Inflammatory macrophage (primary cell): ENCODE measurements at regions not wholly inside any gene's neighbourhood (a gene's known extent, or its start where the extent isn't known, plus 50 kb on each side); places are given as distances from the start of the nearest gene placed in this dataset.

Experiments used
- DNase-seq, 2 donors: peaks; one replicate each; pipeline ENCODE4 v3.0.0-alpha.2; 2020 to 2022

DNA sequence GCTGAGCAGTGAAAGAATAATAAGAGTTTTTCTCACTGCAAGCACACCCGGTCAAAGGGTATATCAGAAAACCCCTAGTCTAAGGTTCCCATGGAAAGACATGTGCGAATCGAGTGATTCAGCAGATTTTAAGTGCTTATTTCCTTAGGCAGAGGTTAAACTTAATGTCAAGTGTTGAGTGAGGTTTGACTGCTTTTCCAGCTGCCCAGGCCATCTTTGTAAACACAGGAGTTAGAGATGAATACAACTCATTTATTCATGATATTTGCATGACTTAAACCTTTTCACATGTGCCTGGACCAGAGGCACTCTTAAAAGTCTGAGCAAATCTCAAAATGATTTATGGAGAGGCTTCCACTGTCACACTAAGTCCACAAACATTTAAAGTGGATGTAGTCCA, 137.8 kb upstream of the RGMB start:
- no peak for DNase-seq

DNA sequence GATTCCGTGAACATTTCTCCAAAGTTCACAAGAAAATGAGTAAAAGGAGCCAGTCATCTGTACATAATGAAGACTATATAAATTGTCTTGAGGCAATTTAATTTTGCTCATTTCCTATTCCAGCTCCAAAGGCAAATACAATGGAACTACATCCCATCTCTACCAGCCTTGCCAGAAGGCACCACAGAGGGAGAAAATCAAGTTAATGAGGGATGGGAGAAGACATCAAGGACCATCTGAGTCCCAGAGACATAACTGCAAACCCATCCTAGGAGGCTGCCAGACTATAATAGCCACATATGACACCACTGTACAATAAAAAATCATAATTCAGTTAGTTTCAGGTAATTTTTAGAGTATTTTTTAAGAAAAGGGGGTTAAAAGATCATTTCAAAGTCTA, 136.3 kb upstream of the RGMB start:
- no peak for DNase-seq

DNA sequence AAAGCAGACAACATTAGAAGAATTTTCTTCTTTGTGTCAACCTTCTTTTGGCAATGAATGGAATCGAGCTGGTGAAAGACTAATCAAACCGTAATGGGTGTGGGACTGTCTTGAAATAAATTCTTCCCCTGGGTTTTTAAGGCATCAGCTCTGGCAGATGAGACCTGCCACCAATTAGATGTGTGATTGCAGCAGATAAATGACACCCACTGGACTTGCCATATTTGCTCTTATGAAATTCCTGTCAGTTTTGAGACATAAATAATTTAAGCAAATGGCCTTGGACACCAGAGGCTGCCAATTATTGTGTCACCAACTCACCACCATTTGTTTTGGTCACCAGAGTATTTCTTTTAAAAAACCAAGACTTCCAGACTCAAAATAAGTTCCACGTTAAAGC, 135.9 kb upstream of the RGMB start:
- DNase-seq, result no peak

DNA sequence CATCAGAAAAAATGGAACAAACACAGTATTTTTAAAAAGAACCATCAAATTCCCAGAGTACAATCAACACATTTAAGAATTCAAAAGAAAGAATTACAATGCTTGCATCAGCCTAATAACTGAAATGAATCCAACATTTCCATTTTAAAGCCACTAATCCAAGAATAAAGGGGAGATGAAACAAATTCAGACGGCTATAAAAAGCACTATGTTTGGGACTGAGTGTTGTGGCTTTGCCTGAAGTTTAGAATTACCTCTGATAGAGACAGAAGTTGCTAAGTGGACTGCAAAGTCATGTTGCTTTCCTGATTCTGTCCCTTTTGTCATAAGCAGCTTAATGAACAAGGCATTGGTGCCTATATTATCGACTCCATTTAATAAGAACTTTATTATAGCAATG, 135.4 kb upstream of the RGMB start:
- no peak for DNase-seq

DNA sequence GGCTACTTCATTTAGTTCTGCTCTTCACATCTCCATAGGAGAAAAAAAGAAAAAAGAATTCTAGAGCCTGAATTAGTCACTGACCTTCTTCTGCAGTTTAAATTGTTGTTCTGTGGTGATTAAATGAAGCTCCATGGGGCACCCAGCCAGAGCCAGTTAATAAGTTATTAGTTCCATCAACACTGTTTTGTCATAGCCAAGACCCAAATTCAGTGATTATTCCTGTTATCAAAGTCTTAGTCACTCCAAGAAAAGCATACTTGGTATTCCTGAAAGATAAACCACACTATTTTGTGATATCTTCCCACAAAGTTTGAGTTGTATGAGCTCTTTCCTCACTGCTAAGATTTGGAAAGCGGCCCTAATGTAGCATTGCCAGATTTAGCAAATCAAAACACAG, 134.8 kb upstream of the RGMB start:
- DNase-seq, result no peak

DNA sequence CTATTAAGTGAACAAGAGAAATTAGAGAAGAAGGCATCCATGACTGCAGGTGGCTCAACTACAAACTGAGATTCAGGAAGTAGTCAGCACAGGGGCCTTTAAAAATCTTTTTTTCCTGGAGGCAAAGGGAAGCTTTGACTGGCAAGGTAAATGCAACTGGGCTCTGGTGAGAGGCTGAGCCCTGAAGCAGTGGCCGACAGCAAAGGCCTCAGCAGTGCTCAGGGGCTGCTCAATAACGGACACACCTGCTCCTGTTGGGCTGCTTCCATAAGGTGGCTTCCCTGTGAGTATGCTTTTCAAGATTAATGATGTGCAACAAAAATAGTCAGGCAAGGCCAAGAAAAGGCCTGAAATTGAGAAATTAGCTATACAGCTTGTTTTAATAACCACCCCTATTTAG, 134.2 kb upstream of the RGMB start:
- DNase-seq, result no peak

DNA sequence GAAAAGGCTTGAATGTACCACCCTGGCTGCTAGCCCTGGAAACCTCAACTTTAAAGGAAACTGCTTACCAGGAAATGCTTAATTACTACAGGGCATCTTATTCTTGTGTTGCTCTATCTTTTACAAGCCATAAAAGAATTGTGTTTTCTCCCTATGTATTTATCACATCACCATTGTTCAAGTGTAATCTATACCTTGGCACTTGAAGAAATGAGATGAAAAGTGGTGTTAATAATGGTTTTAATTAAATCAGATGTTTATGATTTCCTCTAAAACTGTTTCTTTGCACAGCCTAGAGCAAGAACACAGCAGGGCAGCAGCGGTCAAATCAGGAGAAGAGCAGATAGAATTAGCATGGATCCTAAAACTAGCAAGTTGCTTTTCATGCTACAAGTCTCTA, 131.8 kb upstream of the RGMB start:
- no peak for DNase-seq

DNA sequence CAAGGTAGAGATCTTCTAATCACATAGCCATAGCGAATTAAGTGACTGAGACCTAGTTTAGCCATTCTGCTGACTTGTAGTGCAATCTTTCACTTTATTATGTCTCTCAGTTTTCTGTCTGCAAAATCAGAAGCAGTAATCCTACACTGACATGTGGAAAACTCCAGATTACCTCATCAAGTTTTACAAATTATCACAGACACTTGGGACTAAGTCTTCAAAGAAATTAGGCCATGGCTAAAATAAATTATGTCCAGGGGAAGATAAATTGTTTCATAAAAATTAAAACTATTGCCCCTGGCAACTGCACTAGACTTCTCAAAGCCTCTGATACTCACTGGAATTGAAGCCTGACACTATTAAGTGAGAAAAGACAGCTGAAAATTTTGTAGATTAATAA, 129.9 kb upstream of the RGMB start:
- no peak for DNase-seq

DNA sequence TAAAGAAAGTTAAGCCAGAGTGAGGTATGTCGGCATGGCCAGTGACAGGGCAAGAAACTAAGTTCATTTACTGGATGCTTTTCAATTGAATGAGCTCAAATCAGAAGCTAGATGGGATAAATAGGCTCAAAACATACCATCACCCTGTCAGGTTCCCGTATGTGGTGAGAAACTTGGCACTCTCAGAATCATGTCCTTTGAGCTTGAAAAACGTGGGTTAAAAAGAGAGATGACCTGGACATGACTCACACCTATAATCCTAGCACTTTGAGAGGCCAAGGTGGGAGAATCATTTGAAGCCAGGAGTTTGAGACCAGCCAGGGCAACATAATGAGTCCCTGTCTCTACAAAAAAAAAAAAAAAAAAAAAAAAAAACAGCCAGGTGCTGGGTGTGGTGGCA, 121.7 kb upstream of the RGMB start:
- no peak for DNase-seq

DNA sequence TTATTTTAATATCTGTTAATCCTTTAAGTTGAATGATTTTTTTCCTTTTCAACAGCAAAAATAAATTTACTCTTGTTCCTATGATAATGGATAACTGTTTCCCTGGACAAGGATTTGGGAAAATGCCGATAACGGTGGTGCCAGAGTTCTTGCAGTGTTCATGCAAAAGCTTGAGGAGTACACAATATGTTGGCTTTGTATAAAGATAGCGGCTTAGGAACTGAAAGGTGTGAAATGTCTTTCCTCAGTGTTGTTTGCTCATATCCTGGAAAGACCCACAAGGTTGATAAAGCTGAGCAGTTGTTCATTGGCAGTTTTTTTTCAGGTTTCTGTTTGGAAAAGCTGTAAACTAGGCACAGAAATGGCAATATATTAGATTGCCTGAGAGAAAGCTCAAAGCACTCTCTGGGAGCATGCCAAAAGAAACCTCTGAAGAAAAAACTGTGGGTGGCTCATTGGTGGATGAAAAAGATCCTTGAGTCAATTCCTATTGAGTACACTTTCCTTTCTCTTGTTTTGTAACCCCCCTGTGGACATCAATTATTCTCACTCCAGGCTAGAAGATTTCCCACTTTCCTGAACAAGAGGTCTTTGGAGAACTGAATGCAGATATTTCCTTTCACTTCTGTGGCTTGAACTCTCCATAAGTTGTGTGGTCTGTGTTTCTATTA, 117.2 kb upstream of the RGMB start:
- DNase-seq, result no peak

DNA sequence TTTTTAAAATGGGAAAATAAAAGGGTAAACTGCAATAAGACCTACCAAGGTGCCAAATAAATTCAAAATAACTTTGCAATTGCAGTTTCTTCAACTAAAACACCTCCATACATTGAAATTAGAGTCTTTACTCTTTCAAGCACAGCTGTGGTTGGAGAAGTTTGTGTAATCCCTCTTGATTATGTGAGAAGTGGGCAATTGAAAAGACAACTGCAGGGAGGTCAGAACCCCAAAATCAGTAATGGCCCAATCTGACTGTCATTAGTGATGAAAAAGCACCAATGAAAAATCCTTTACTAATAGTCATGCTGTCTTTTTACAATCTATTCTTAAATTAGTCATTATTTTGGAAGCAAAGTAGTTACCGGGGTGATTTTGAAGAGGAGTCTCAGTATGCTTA, 116.7 kb upstream of the RGMB start:
- DNase-seq, result no peak

DNA sequence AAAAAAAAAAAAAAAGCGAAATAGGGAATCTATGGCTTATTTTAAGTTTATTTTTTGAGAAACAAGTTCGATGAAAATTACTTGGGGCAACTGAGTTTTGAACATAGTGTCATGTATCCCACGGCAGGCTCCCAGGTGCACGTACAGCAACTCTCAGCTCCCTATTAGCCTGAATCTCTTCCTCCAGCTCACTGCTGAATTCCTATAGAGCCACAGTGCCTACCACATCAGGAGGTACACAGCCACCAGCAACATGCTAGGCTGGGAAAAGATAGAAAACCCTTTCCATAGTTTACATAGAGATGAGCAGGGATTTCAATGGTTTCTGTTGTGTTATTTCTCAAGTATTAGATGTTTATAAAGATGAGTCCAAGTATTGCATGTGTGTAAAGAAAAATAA, 115.9 kb upstream of the RGMB start:
- DNase-seq, result no peak

DNA sequence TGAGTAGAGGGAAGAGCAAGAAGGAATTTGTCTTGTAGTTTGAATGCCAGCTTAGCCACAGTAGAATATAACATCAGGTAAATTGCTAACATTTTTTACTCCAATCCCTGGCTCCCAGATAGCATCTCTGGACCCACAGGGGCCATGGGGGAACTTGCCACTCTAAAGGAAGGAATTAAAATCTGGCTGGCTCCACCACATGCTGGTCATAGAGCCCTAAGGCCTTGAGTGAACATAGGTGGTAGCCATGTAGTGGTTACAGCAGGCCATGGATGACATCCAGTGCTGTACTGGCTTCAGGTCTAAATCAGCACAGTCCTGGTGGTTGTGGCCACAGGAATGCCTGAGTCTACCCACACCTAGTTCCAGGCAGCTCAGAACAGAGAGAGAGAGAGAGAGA, 109.9 kb upstream of the RGMB start:
- DNase-seq, result no peak

DNA sequence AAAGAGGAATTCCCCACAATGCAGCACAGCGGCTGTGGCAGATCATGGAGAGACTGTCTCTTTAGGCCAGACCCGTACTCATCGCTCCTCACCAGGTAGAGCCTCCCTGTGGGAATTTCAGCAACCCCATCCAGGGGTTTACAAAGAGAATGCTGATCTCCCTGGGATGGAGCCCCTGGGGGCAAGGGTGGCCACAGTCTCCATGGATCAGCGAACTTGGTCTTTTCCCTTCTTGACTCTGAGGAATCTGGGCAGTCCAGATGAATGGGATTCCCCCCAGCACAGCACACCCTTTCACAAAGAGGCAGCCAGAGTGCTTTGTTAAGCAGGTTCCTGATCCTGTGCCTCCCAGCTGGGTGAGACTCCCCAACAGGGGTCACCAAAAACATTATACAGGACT, 108.7 kb upstream of the RGMB start:
- DNase-seq, result no peak

DNA sequence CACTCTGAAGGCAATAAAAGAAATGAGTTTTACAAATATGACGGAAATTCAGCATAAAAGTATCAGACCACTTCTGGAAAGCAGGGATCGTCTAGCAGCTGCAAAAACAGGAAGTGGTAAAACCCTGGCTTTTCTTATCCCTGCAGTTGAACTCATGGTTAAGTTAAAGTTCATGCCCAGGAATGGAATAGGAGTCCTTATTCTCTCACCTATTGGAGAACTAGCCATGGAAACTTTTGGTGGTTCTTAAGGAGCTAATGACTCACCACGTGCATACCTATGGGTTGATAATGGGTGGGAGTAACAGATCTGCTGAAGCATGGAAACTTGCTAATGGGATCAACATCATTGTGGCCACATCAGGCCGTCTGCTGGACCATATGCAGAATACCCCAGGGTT, 93.5 kb upstream of the RGMB start:
- DNase-seq, result no peak

DNA sequence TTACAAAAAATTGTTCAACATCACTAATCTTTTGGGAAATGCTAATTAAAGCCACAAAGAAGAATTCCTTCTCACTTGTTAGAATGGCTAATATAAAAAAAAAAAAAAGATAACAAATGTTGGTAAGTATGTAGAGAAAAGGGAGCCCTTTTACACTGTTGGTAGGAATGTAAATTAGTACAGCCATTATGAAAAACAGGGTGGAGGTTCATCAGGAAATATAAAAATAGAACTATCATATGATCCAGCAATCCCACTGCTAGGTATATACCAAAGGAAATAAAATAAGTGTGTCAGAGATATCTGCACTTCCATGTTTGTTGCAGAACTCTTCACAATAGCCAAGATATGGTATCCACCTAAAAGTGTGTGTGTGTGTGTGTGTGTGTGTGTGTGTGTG, 83.5 kb upstream of the RGMB start:
- no peak for DNase-seq

DNA sequence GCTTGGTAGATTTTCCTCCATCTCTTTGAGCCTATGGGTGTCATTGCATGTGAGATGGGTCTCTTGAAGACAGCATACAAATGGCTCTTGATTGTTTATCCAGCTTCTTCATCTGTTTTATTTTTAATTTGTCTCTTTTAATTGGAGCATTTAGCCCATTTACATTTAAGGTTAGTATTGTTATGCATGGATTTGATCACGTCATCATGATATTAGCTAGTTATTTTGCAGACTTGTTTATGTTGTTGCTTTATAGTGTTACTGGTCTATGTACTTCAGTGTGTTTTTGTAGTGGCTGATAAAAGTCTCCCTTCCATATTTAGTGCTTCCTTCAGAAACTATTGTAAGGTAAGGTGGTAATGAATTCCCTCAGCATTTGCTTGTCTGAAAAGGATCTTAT, 78.6 kb upstream of the RGMB start:
- no peak for DNase-seq

DNA sequence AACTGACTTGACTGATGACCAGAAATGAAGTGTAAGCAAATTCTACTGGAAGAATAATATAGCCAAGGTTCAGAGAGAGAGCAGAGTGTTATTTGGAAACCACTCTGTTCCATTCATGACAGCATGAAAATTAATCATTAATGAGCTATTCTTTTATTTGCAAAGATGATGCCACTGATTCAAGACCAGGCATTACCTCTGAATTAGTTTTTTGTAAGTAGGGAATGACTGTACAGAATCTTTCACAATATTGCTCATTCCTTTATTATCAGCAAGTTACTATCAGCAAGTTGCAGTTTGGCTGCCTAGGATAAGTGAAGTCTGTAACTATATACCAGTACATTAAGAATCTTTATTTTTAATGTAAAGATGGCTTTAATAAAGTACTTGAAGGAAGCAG, 75.1 kb upstream of the RGMB start:
- no peak for DNase-seq

DNA sequence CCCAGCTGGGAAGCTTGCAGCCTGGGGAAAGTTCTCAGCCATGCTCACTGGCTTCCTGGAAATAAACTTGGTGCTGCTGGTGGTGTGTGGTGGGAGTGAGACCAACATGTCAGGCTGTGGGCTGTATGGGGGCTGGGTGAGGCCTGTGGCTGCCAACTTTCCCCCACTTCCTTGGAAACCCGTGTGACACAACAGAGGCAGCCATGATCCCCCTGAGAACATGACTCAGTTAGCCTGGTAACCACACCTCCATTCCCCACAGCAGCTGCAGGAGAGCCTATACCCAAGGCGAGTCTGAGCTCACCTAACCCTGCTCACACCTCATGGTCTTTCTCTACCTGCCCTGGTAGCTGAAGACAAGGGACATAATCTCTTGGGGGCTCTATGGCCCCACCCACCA, 72.7 kb upstream of the RGMB start:
- no peak for DNase-seq

DNA sequence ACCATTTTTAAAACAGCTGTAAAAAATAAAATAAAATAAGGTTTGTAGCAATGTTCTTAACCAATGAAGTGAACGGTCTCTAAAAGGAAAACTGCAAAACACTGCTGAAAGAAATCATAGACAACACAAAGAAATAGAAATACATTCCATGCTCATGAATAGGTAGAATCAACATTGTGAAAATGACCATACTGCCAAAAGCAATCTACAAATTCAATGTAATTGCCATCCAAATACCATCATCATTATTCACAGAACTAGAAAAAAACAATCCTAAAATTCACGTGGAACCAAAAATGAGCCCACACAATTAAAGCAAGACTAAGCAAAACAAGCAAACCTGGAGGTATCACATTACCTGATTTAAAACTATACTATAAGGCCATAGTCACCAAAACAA, 67.6 kb upstream of the RGMB start:
- no peak for DNase-seq

DNA sequence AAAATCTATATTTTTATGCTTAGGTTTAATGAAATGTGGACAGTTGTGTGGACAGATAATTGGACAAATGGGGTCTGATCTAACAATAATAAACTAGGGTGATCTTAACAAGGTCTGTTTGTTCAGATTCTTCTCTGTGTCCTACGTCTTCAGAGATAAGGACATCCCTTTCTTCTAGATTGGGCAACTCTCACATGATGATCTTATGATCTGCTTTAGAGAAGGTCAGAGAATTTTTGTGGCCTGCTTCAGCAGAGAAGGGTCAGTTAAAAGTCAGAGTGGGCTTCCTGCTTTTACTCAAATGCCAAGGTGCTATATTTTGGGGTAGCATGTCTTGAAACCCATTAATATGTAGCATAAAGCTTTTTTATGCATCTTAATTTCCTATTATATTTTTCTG, 63.8 kb upstream of the RGMB start:
- DNase-seq, result no peak

DNA sequence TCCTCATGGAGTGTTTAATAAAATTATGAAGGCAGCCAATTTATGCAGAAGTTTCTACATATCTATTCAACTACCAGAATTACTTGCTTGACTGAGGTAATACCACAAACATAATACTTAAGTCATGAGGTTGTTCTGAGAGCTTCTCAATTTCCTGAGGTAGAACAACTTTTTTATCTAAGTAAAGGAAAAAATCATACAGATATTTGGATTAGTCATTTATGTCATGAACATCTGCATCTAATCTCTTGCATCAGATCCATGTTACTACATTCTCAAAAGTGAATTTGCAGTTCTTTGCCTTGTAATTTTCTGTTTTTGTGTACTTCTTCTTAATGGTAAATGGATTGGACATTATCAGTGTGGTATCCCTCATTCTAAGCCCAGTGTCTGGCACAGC, 60.4 kb upstream of the RGMB start:
- no peak for DNase-seq

DNA sequence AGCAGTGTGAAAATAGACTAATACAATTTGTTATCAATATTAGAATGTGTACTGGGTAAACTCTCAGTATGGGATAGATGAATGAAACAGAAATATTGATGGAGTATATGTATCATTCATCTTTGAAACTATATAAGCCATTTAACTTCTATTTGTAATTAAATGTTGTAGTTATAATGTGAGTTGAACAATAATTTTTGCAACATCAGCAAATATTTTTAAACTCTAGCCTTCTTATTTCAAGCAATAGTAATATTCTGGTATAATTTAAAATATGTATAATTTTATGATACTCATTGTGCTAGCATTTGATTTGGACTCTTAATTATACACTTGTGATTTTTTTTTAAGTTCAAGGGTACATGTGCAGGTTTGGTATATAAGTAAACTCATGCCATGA, 59.6 kb upstream of the RGMB start:
- no peak for DNase-seq

DNA sequence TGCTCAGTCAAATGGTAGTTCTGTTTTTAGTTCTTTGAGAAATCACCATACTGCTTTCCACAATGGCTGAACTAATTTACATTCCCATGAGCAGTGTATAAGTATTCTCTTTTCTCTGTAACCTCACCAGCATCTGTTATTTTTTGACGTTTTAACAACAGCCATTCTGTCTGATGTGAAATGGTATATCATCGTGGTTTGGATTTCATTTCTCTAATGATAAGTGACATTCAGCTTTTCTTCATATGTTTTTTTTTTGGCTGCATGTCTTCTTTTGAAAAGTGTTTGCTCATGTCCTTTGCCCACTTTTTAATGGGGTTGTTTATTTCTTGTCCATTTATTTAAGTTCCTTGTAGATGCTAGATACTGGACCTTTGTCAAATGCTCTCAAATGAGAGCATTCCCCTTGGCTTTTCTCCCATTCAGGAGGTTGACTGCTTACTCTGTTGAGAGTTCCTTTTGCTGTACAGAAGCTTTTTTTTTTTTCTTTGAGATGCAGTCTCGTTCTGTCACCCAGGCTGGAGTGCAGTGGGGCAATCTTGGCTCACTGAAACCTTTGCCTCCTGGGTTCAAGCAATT, 58.7 kb upstream of the RGMB start:
- DNase-seq, result no peak

DNA sequence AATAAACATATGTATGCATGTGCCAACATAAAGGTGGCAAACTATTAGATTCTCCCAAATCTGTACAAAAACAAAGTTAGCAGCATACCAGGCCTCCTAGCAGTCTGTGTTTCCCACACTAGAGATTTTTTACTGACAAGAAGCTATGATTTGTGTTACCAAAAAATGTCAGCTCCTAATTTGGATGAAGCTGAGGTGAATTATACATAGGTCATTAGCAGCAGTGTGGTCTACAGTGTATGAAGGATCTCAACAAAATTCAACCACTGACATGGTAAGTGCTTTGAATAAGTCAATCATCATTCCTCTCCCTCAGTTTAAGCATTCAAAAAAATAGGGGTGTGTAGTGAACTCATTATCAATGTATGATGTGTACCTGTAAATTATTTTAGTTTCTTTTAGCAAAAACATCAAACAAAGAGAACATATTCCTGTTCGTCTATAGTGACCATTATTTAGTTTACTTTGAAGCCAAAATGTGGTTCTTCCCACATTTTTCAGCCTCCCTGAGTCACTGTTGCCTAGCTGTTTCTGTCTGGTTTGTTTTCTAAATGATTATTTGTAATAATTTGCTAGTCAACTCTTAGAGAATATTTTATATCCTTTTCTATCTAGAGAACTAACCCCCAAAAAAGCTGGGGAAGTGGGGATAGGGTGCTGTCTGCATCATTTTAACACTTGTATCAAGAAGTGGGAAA, 52.1 kb upstream of the RGMB start:
- DNase-seq, result no peak
